ENCODE measurements at regions not wholly inside any gene's neighbourhood (a gene's known extent, or its start where the extent isn't known, plus 50 kb on each side); places are given as distances from the start of the nearest gene placed in this dataset.
A peak's percentile ranks its signal among the peaks of the same experiment; 100 is the strongest.
"Not testable (repeated sequence)": the region's sequence is repeated elsewhere in the genome, so short reads cannot be mapped to it uniquely, and the experiment has no call there.

DNA sequence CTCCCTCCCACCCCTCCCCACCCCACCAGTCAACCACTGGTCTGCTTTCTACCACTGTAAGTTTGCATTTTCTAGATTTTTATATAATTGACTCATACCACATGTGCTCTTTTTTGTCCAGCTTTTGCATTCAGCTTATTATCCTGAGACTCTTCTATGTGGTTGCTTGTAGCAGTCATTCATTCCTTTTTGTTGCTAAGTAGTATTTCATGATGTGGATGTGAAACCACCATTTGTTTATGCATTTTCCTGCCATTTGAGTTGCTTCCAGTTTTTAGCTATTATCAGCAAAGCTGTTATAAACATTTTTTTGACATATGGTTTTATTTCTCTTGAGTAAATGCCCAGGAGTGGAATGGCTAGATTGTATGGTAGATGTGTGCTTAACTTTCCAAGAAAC lies 77.0 kb upstream of the FGF3 start:
- no peak overlapping the region for H3K4me3 ChIP-seq (ENCODE audit: low read depth, low read length)
- H3K4me1 ChIP-seq (ENCODE audit: control insufficient read depth, insufficient read depth, low read length): peaks cover 6% of the 10 kb centered on the region; the same call in 1 of the 2 replicates
- H3K36me3 ChIP-seq (ENCODE audit: control insufficient read depth, insufficient read depth, low read length): no peaks in the 10 kb centered on the region
- no peak overlapping the region for H3K9ac ChIP-seq (ENCODE audit: low read length)
- 0 out of 2 replicates have a peak, but pooled peaks cover 4% of the 10 kb centered on the region for H3K9me3 ChIP-seq (ENCODE audit: control insufficient read depth, insufficient read depth, low read depth, low read length)
- peaks cover 13% of the 10 kb centered on the region for H3K27me3 ChIP-seq (ENCODE audit: control insufficient read depth, insufficient read depth, low read length)
- no peak overlapping the region for H3K27ac ChIP-seq (ENCODE audit: low read depth, low read length)

DNA sequence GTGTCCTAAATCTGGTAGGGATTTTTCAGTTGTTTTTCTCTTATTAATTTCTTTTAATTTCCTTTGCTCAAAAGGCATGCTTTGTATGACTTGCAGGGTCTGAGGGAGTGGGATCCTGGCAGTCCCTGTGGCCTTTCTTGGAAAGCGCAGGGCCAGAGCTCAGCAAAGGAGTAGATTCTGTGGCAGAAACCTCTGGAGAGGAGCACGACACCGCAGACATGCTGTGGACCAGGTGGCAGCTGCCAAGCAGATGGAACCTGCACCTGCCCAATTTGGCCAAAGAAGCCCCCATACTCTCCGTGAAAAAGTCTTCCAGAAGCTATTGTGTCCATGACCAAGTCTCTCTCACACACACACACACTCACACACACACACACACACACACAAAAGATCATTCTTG lies 78.9 kb upstream of the FGF3 start:
- 0 out of 2 replicates have a peak, but pooled peaks cover 4% of the 10 kb centered on the region for H3K9me3 ChIP-seq (ENCODE audit: control insufficient read depth, insufficient read depth, low read depth, low read length)
- peaks cover 2% of the 10 kb centered on the region; the same call in 1 of the 2 replicates for H3K4me1 ChIP-seq (ENCODE audit: control insufficient read depth, insufficient read depth, low read length)
- H3K27me3 ChIP-seq (ENCODE audit: control insufficient read depth, insufficient read depth, low read length): no peaks in the 10 kb centered on the region; the same call in 1 of the 2 replicates
- no peak overlapping the region for H3K27ac ChIP-seq (ENCODE audit: low read depth, low read length)
- no peaks in the 10 kb centered on the region for H3K36me3 ChIP-seq (ENCODE audit: control insufficient read depth, insufficient read depth, low read length)
- no peak overlapping the region for H3K4me3 ChIP-seq (ENCODE audit: low read depth, low read length)
- no peak overlapping the region for H3K9ac ChIP-seq (ENCODE audit: low read length)

- Histone ChIP-seq H3K4me1 (ENCODE audit: control insufficient read depth, insufficient read depth, low read length) (no peaks in the 10 kb centered on the region), H3K27me3 (ENCODE audit: control insufficient read depth, insufficient read depth, low read length) (no peaks in the 10 kb centered on the region), H3K4me3 (ENCODE audit: low read depth, low read length) (no peak overlapping the region), H3K27ac (ENCODE audit: low read depth, low read length) (no peak overlapping the region), H3K9me3 (ENCODE audit: control insufficient read depth, insufficient read depth, low read depth, low read length) (0 out of 2 replicates have a peak, but pooled peaks cover 4% of the 10 kb centered on the region), H3K9ac (ENCODE audit: low read length) (no peak overlapping the region), H3K36me3 (ENCODE audit: control insufficient read depth, insufficient read depth, low read length) (no peaks in the 10 kb centered on the region)
Measured at GRCh38 chr11:69899957-69900821, 81.0 kb upstream of the FGF3 start.

- H3K9ac ChIP-seq (ENCODE audit: low read length); H3K9me3 ChIP-seq (ENCODE audit: control insufficient read depth, insufficient read depth, low read depth, low read length); H3K27me3 ChIP-seq (ENCODE audit: control insufficient read depth, insufficient read depth, low read length); H3K4me3 ChIP-seq (ENCODE audit: low read depth, low read length); H3K4me1 ChIP-seq (ENCODE audit: control insufficient read depth, insufficient read depth, low read length); H3K36me3 ChIP-seq (ENCODE audit: control insufficient read depth, insufficient read depth, low read length); H3K27ac ChIP-seq (ENCODE audit: low read depth, low read length): not testable (repeated sequence)
Measured at GRCh38 chr11:69900822-69901302, 81.6 kb upstream of the FGF3 start.

DNA sequence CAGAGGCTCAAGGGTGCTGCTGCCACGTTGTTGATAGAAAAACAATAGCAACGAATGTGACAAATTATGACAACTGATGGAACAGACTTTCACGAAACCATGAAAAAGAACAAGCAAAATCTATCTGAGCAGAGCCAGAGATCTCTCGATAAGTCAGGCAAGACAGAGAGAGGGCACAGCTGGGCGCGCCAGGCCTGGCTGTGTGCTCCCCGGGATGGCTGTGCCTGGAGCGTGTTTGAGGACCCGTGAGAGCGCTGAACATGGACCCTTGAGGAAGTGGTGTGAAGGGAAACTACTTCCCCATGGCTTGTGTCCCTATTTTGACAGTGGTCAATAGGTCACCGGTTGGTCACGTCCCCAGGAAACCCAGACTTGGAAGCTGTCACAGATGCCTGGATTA lies 83.1 kb upstream of the FGF3 start:
- no peak overlapping the region for H3K9ac ChIP-seq (ENCODE audit: low read length)
- peaks cover 3% of the 10 kb centered on the region; the same call in 1 of the 2 replicates for H3K4me1 ChIP-seq (ENCODE audit: control insufficient read depth, insufficient read depth, low read length)
- no peaks in the 10 kb centered on the region for H3K36me3 ChIP-seq (ENCODE audit: control insufficient read depth, insufficient read depth, low read length)
- H3K9me3 ChIP-seq (ENCODE audit: control insufficient read depth, insufficient read depth, low read depth, low read length): 0 out of 2 replicates have a peak, but pooled peaks cover 4% of the 10 kb centered on the region
- no peaks in the 10 kb centered on the region for H3K27me3 ChIP-seq (ENCODE audit: control insufficient read depth, insufficient read depth, low read length)
- H3K4me3 ChIP-seq (ENCODE audit: low read depth, low read length): no peak overlapping the region
- no peak overlapping the region for H3K27ac ChIP-seq (ENCODE audit: low read depth, low read length)

- no peaks in the 10 kb centered on the region for H3K27me3 ChIP-seq (ENCODE audit: control insufficient read depth, insufficient read depth, low read length)
- no peak overlapping the region for H3K27ac ChIP-seq (ENCODE audit: low read depth, low read length)
- no peaks in the 10 kb centered on the region for H3K36me3 ChIP-seq (ENCODE audit: control insufficient read depth, insufficient read depth, low read length)
- no peak overlapping the region for H3K9ac ChIP-seq (ENCODE audit: low read length)
- H3K9me3 ChIP-seq (ENCODE audit: control insufficient read depth, insufficient read depth, low read depth, low read length): 0 out of 2 replicates have a peak, but pooled peaks cover under 1% of the 10 kb centered on the region
- H3K4me1 ChIP-seq (ENCODE audit: control insufficient read depth, insufficient read depth, low read length): peaks cover 3% of the 10 kb centered on the region; the same call in 1 of the 2 replicates
- no peak overlapping the region for H3K4me3 ChIP-seq (ENCODE audit: low read depth, low read length)
Measured at GRCh38 chr11:69903211-69903610, 84.0 kb upstream of the FGF3 start.

DNA sequence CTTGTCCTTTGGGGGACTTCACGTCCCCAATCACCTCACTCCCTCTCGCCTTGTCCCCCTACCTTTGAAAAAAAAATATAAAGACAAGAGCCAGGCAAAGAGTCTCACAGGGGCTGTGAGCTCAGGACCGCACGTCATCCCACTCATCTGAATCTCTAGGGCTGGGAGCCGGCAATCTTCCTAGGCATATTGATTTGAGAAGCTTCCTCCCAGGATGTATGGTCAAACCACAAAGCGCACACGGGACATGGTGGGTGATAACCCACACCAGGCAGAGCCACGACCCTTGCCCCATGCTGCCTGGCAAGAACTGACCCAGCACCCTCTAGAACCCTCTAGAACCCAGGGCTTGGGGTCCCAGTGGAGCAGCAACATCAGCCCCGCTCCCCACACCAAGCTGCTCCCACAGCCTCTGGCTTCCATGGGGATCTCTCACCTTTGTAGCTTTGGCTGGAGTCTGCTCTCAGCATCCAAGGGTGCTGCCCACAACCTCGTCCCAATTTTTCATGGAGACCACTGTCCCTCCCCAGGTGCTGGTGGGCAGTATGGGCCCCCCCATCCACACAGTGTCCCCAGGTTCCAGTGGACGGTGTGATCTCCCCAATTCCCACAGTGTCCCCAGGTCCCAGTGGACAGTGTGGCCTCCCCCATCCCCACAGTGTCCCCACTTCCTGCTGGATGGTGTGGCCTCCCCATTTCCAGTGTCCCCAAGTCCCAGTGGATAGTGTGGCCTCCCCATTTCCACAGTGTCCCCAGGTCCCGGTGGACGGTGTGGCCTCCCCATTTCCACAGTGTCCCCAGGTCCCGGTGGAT lies 85.2 kb upstream of the FGF3 start:
- Histone ChIP-seq H3K4me1 (ENCODE audit: control insufficient read depth, insufficient read depth, low read length) (peaks cover 3% of the 10 kb centered on the region; the same call in 1 of the 2 replicates), H3K9me3 (ENCODE audit: control insufficient read depth, insufficient read depth, low read depth, low read length) (no peaks in the 10 kb centered on the region), H3K27ac (ENCODE audit: low read depth, low read length) (no peak overlapping the region)

DNA sequence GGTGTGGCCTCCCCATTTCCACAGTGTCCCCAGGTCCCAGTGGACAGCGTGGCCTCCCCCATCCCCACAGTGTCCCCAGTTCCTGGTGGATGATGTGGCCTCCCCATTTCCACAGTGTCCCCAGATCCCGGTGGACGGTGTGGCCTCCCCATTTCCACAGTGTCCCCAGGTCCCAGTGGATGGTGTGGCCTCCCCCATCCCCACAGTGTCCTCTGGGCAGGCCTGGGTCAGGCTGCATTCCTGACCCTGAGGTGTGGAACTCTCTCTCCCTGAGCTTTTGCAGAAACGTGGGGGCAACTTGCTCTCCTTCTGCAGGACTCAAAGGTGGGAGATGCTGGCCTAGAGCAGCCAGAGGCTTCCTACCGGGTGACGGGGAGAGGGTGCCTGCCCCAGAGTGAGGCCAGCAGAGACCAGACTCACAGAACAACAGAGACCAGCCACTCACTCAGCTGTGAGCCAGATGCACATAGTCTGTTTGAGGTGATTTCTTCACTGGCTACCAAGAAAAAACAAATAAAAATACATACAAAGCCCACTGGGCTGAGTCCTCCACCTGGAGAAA lies 85.8 kb upstream of the FGF3 start:
- Histone ChIP-seq H3K4me1 (ENCODE audit: control insufficient read depth, insufficient read depth, low read length) (peaks cover 3% of the 10 kb centered on the region; the same call in 1 of the 2 replicates), H3K36me3 (ENCODE audit: control insufficient read depth, insufficient read depth, low read length) (no peaks in the 10 kb centered on the region), H3K4me3 (ENCODE audit: low read depth, low read length) (no peak overlapping the region), H3K9me3 (ENCODE audit: control insufficient read depth, insufficient read depth, low read depth, low read length) (no peaks in the 10 kb centered on the region), H3K27me3 (ENCODE audit: control insufficient read depth, insufficient read depth, low read length) (no peaks in the 10 kb centered on the region), H3K9ac (ENCODE audit: low read length) (no peak overlapping the region), H3K27ac (ENCODE audit: low read depth, low read length) (no peak overlapping the region)

More for the DNA sequence above, 85.2 kb upstream of the FGF3 start:
- Histone ChIP-seq H3K4me3 (ENCODE audit: low read depth, low read length) (no peak overlapping the region), H3K9ac (ENCODE audit: low read length) (no peak overlapping the region), H3K27me3 (ENCODE audit: control insufficient read depth, insufficient read depth, low read length) (no peaks in the 10 kb centered on the region), H3K36me3 (ENCODE audit: control insufficient read depth, insufficient read depth, low read length) (no peaks in the 10 kb centered on the region)

DNA sequence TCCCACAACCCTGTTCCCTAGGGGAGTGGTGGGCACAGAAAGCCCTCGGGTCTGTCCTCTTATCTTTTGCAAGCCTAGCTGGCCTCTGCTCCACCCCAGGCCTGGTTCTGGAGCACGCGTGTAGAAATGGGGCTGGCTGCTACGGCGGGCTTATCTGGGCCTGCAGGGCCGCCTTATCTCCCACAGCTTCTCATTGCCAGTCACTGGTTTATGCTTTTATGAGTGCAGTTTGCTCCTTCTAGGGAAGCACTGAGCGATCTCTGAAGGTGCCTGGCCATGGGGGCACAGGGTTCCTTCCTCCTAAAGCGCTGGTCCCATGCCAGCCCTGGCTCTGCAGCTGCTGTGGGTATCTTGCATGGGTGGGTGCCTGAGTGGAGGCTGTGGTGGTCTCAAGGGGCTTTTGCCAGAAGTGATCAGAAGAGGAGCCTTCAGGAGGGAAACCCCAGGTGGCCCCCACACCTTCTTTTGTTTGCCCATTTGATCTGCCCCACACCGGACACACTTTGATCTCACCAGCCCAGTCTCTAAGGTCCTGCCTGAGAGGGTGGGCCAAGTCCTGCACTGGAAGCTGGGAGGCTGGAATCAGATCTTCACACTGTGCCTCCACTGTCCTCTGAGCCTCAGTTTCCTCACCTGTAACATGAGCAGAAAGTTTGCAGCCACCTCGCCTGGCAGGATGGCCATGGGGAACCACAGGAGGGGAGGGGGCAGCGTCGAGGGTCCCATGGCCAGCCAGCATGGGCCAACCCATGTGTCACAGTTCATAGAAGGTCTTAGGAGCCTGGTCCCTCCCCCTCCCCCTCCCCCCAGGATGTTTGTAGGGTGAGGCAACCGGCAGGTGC lies 86.6 kb upstream of the FGF3 start:
- Histone ChIP-seq H3K9me3 (ENCODE audit: control insufficient read depth, insufficient read depth, low read depth, low read length) (no peaks in the 10 kb centered on the region), H3K36me3 (ENCODE audit: control insufficient read depth, insufficient read depth, low read length) (no peaks in the 10 kb centered on the region), H3K4me3 (ENCODE audit: low read depth, low read length) (no peak overlapping the region), H3K27me3 (ENCODE audit: control insufficient read depth, insufficient read depth, low read length) (no peaks in the 10 kb centered on the region), H3K4me1 (ENCODE audit: control insufficient read depth, insufficient read depth, low read length) (peaks cover 3% of the 10 kb centered on the region; the same call in 1 of the 2 replicates), H3K27ac (ENCODE audit: low read depth, low read length) (no peak overlapping the region), H3K9ac (ENCODE audit: low read length) (peak overlapping the region; percentile 32)

- H3K36me3 ChIP-seq (ENCODE audit: control insufficient read depth, insufficient read depth, low read length): no peaks in the 10 kb centered on the region
- no peaks in the 10 kb centered on the region for H3K9me3 ChIP-seq (ENCODE audit: control insufficient read depth, insufficient read depth, low read depth, low read length)
- no peak overlapping the region for H3K27ac ChIP-seq (ENCODE audit: low read depth, low read length)
- H3K27me3 ChIP-seq (ENCODE audit: control insufficient read depth, insufficient read depth, low read length): no peaks in the 10 kb centered on the region
- H3K9ac ChIP-seq (ENCODE audit: low read length): no peak overlapping the region
- no peak overlapping the region for H3K4me3 ChIP-seq (ENCODE audit: low read depth, low read length)
- H3K4me1 ChIP-seq (ENCODE audit: control insufficient read depth, insufficient read depth, low read length): peaks cover 3% of the 10 kb centered on the region; the same call in 1 of the 2 replicates
Measured at GRCh38 chr11:69906453-69906907, 87.3 kb upstream of the FGF3 start.
